A549 (cell line): ENCODE measurements at regions not wholly inside any gene's neighbourhood (a gene's known extent, or its start where the extent isn't known, plus 50 kb on each side); places are given as distances from the start of the nearest gene placed in this dataset.

Experiments
- ATAC-seq, 2 experiments: fragments of 200-7000 bp in 1 of 2; fragments of >200 bp in 1 of 2; cut with Nextera tagmentation in 1 of 2; cut with Tn5 transposase in 1 of 2; 3 replicates each; pipeline versions ENCODE4 v1.8.0 to v1.9.1; 2018 to 2020; ENCODE audit warnings: mild to moderate bottlenecking in 1 of 2, moderate library complexity in 1 of 2
- CTCF ChIA-PET: fragments of 300-600 bp; sonication (Branson Sonifier 250); formaldehyde crosslinking; extraction: SDS; loops from one replicate; lab custom pipeline; 2021; ENCODE audit warnings: antibody characterized with exemption, inconsistent platforms; lab: Yijun Ruan, JAX
- POLR2A ChIA-PET: fragments of 350-600 bp; formaldehyde crosslinking; extraction: SDS; loops from one replicate; lab custom pipeline; 2021; ENCODE audit warnings: antibody characterized with exemption, inconsistent platforms; lab: Yijun Ruan, JAX
- DNase-seq, 2 experiments: peaks; one replicate each; pipeline versions ENCODE4 v3.0.0 to v3.0.0-alpha.2; 2011 to 2016; ENCODE audit warnings: low read depth in 1 of 2, low spot score in 1 of 2
- FAIRE-seq: peaks from 2 replicates; lab custom pipeline; 2011; peaks lifted over from hg19 to GRCh38; lab: Jason Lieb, UNC
- H3K27ac ChIP-seq, 2 experiments: fragments of >200 bp; sonication (Bioruptor Twin); formaldehyde crosslinking; 3 replicates each; pipeline ENCODE4 v1.5.1; 2016 to 2017
- H3K4me1 ChIP-seq: fragments of >200 bp; sonication (Bioruptor Twin); formaldehyde crosslinking; 3 replicates; pipeline ENCODE4 v1.6.1; 2016
- H3K4me2 ChIP-seq: fragments of >200 bp; sonication (Bioruptor Twin); formaldehyde crosslinking; 3 replicates; pipeline ENCODE4 v1.6.1; 2016
- H3K4me3 ChIP-seq: fragments of >200 bp; sonication (Bioruptor Twin); formaldehyde crosslinking; 3 replicates; pipeline ENCODE4 v1.5.1; 2016
- H3K9me3 ChIP-seq: fragments of >200 bp; sonication (Bioruptor Twin); formaldehyde crosslinking; 3 replicates; pipeline ENCODE4 v1.6.1; 2016
- BCL3 ChIP-seq: fragments of >200 bp; sonication (Bioruptor Twin); formaldehyde crosslinking; IDR thresholded peaks from 3 replicates; pipeline ENCODE4 v1.6.1; 2016
- CBX8 ChIP-seq: fragments of 200-600 bp; sonication (generic); IDR thresholded peaks from 2 replicates; pipeline ENCODE4 v1.6.1; 2016
- CEBPB ChIP-seq, 2 experiments: fragments of >200 bp in 1 of 2; sonication (Bioruptor Twin) in 1 of 2; formaldehyde crosslinking in 1 of 2; IDR thresholded peaks; 2 replicates each; pipeline ENCODE4 v1.6.1; 2012 to 2016
- EHF ChIP-seq: fragments of 250-450 bp; sonication (Bioruptor Pico); IDR thresholded peaks from 2 replicates; pipeline ENCODE4 v1.5.0; 2020; ENCODE audit warnings: mild to moderate bottlenecking
- EHMT2 ChIP-seq: fragments of 200-600 bp; sonication (generic); IDR thresholded peaks from 2 replicates; pipeline ENCODE4 v1.6.1; 2016; ENCODE audit warnings: antibody characterized with exemption, low read depth, mild to moderate bottlenecking, moderate library complexity
- ELK1 ChIP-seq: fragments of 150-350 bp; IDR thresholded peaks from 2 replicates; pipeline ENCODE4 v1.6.1; 2014; ENCODE audit warnings: low read depth, mild to moderate bottlenecking, low read length
- HOXA7 ChIP-seq: fragments of 250-450 bp; sonication (Bioruptor Pico); IDR thresholded peaks from 2 replicates; pipeline ENCODE4 v1.5.0; 2020; ENCODE audit warnings: mild to moderate bottlenecking, moderate library complexity
- HOXB13 ChIP-seq: fragments of 250-450 bp; sonication (Bioruptor Pico); IDR thresholded peaks from 2 replicates; pipeline ENCODE4 v1.5.0; 2020; ENCODE audit warnings: low read depth, mild to moderate bottlenecking, moderate library complexity
- MAZ ChIP-seq: fragments of 150-350 bp; IDR thresholded peaks from 2 replicates; pipeline ENCODE4 v1.6.1; 2014; ENCODE audit warnings: antibody characterized with exemption, low read depth, low read length, borderline replicate concordance
- MYC ChIP-seq: IDR thresholded peaks from 2 replicates; pipeline ENCODE4 v1.6.1; 2012; ENCODE audit warnings: mild to moderate bottlenecking, inconsistent platforms, low read length, improper control_type of control experiment, borderline replicate concordance
- PBX3 ChIP-seq: IDR thresholded peaks from 2 replicates; pipeline ENCODE4 v1.6.1; 2012
- POLR2A ChIP-seq: IDR thresholded peaks from 2 replicates; pipeline ENCODE4 v1.6.1; 2012; ENCODE audit warnings: mild to moderate bottlenecking, low read length
- POLR2AphosphoS2 ChIP-seq: conservative IDR thresholded peaks from 2 replicates; pipeline ENCODE4 v1.6.1; 2012; ENCODE audit warnings: low read length, improper control_type of control experiment, inconsistent platforms
- SREBF2 ChIP-seq: fragments of 450-650 bp; IDR thresholded peaks from 2 replicates; pipeline ENCODE4 v1.6.1; 2014; ENCODE audit warnings: mild to moderate bottlenecking, moderate library complexity
- TFCP2L1 ChIP-seq: fragments of 250-450 bp; sonication (Bioruptor Pico); IDR thresholded peaks from 2 replicates; pipeline ENCODE4 v1.5.0; 2021; ENCODE audit warnings: mild to moderate bottlenecking
- ZFP36 ChIP-seq: fragments of 450-650 bp; IDR thresholded peaks from 2 replicates; pipeline ENCODE4 v1.6.1; 2014; ENCODE audit warnings: borderline replicate concordance; ENCODE audit not compliant: partially characterized antibody
- ZNF302 ChIP-seq: fragments of 250-450 bp; sonication (Bioruptor Pico); IDR thresholded peaks from 2 replicates; pipeline ENCODE4 v1.9.0; 2021; ENCODE audit warnings: inconsistent platforms, mild to moderate bottlenecking, moderate library complexity
- ZSCAN20 ChIP-seq: fragments of 250-450 bp; sonication (Bioruptor Pico); IDR thresholded peaks from 2 replicates; pipeline ENCODE4 v1.8.0; 2022; ENCODE audit warnings: mild to moderate bottlenecking, moderate library complexity
- WGBS: methylation state at CpG from one replicate; pipeline ENCODE4 v1.1.6; 2017; ENCODE audit errors: missing lambda C conversion rate; 5-methylcytosine and 5-hydroxymethylcytosine counted together
- TF ChIP-seq, protein P1 (sequence below): fragments of 200-600 bp; sonication (generic); IDR thresholded peaks from 2 replicates; pipeline ENCODE4 v1.6.1; 2016; ENCODE audit warnings: antibody characterized with exemption, mild to moderate bottlenecking, moderate library complexity
- TF ChIP-seq, protein P2 (sequence below): fragments of 450-650 bp; IDR thresholded peaks from 2 replicates; pipeline ENCODE4 v1.6.1; 2014; ENCODE audit warnings: antibody characterized with exemption

DNA sequence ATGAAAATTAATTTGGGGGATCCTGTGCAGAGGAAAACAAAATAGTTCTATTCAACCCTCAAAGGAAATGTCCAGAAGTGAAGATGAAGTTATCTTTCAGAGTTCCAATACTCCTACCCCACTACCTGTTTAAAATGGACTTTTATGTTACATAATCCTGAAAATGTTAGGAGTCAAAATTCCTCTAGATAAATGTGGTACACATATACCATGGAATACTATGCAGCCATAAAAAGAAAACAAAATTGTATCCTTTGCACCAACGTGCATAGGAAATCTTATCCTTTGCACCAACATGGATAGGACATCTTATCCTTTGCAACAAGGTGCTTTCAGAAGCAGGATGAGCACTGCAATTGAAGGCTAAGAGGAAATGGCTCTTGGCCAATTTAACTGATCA, 245.2 kb downstream of the LTN1 start (continued):
- TF ChIP-seq PBX3: no peak
- TF ChIP-seq, all 56 proteins: peak for 0

DNA sequence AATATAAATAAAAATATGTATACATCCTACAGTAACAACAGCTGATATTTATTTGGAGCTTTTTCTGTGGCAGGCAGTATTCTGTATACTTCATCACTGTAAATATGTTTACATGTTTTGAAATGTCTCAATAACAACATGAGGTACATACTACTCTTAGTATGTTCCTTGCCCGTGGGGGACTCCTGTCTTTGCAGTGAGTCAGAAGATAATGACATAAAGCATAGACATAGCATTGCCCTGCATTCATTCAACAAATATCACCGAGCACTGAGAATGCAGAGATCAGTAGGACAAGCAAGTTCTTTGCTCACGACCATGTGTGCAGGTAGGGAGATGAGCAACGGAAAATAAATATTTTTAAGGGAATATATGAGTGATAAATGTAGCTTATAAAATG, 246.5 kb downstream of the LTN1 start:
- FAIRE-seq (no peak), ATAC-seq (no peak)
- H3K4me1 ChIP-seq: no peaks in the 10 kb centered on the region
- no peaks in the 10 kb centered on the region for H3K9me3 ChIP-seq
- no peak overlapping the region for H3K27ac ChIP-seq
- no peak for TF ChIP-seq BCL3
- no peak for TF ChIP-seq EHMT2
- TF ChIP-seq CBX8: no peak
- no peak for TF ChIP-seq ZSCAN20
- no peak for TF ChIP-seq MYC
- TF ChIP-seq SREBF2: no peak
- TF ChIP-seq, protein P1, sequence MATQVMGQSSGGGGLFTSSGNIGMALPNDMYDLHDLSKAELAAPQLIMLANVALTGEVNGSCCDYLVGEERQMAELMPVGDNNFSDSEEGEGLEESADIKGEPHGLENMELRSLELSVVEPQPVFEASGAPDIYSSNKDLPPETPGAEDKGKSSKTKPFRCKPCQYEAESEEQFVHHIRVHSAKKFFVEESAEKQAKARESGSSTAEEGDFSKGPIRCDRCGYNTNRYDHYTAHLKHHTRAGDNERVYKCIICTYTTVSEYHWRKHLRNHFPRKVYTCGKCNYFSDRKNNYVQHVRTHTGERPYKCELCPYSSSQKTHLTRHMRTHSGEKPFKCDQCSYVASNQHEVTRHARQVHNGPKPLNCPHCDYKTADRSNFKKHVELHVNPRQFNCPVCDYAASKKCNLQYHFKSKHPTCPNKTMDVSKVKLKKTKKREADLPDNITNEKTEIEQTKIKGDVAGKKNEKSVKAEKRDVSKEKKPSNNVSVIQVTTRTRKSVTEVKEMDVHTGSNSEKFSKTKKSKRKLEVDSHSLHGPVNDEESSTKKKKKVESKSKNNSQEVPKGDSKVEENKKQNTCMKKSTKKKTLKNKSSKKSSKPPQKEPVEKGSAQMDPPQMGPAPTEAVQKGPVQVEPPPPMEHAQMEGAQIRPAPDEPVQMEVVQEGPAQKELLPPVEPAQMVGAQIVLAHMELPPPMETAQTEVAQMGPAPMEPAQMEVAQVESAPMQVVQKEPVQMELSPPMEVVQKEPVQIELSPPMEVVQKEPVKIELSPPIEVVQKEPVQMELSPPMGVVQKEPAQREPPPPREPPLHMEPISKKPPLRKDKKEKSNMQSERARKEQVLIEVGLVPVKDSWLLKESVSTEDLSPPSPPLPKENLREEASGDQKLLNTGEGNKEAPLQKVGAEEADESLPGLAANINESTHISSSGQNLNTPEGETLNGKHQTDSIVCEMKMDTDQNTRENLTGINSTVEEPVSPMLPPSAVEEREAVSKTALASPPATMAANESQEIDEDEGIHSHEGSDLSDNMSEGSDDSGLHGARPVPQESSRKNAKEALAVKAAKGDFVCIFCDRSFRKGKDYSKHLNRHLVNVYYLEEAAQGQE: no peak
- no peak for TF ChIP-seq HOXA7
- no peak for TF ChIP-seq EHF (CRISPR knock-in tag)
- no peak for TF ChIP-seq ZNF302 (CRISPR knock-in tag)
- TF ChIP-seq, protein P2, sequence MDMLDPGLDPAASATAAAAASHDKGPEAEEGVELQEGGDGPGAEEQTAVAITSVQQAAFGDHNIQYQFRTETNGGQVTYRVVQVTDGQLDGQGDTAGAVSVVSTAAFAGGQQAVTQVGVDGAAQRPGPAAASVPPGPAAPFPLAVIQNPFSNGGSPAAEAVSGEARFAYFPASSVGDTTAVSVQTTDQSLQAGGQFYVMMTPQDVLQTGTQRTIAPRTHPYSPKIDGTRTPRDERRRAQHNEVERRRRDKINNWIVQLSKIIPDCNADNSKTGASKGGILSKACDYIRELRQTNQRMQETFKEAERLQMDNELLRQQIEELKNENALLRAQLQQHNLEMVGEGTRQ: no peak
- TF ChIP-seq POLR2A: no peak
- no peak for TF ChIP-seq HOXB13 (CRISPR knock-in tag)
- TF ChIP-seq ZFP36: no peak
- TF ChIP-seq MAZ: no peak
- no peak for TF ChIP-seq ELK1
- TF ChIP-seq TFCP2L1 (CRISPR knock-in tag): no peak
- no peak for TF ChIP-seq CEBPB (IDR thresholded peaks at IDR 0.05)
- no peak for TF ChIP-seq PBX3
- TF ChIP-seq POLR2AphosphoS2: no peak
- TF ChIP-seq, all 56 proteins: peak for 0
- no peak overlapping the region for H3K4me2 ChIP-seq
- H3K4me3 ChIP-seq: no peak overlapping the region
- ChIA-PET CTCF (interaction anchor here (0.8 to 3.8 kb wide), 27 partner anchors 9 to 1905 kb away, joined by 3 to 38 read pairs (median 7); partner anchors contain the start of gene ADAMTS1), POLR2A (interaction anchor here (0.9 kb wide), 1 partner anchor 1902 kb away, joined by 3 read pairs; no protein-coding TSS in a partner anchor)
- WGBS: 7% methylated on average over 4 of the region's 4 CpGs
- no peak for DNase-seq
